GM12872 (cell line): ENCODE measurements at regions not wholly inside any gene's neighbourhood (a gene's known extent, or its start where the extent isn't known, plus 50 kb on each side); places are given as distances from the start of the nearest gene placed in this dataset.

Experiments
- TF ChIP-seq, protein P1 (sequence below): IDR thresholded peaks from 3 replicates; pipeline ENCODE4 v1.5.1; 2011; ENCODE audit warnings: low read depth, mild to moderate bottlenecking, low read length, moderate library complexity; ENCODE audit not compliant: insufficient read depth

GRCh38 chr20:43361526-43361925 is 96.2 kb upstream of the SRSF6 start:
- TF ChIP-seq, protein P1, sequence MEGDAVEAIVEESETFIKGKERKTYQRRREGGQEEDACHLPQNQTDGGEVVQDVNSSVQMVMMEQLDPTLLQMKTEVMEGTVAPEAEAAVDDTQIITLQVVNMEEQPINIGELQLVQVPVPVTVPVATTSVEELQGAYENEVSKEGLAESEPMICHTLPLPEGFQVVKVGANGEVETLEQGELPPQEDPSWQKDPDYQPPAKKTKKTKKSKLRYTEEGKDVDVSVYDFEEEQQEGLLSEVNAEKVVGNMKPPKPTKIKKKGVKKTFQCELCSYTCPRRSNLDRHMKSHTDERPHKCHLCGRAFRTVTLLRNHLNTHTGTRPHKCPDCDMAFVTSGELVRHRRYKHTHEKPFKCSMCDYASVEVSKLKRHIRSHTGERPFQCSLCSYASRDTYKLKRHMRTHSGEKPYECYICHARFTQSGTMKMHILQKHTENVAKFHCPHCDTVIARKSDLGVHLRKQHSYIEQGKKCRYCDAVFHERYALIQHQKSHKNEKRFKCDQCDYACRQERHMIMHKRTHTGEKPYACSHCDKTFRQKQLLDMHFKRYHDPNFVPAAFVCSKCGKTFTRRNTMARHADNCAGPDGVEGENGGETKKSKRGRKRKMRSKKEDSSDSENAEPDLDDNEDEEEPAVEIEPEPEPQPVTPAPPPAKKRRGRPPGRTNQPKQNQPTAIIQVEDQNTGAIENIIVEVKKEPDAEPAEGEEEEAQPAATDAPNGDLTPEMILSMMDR = no peak

DNA sequence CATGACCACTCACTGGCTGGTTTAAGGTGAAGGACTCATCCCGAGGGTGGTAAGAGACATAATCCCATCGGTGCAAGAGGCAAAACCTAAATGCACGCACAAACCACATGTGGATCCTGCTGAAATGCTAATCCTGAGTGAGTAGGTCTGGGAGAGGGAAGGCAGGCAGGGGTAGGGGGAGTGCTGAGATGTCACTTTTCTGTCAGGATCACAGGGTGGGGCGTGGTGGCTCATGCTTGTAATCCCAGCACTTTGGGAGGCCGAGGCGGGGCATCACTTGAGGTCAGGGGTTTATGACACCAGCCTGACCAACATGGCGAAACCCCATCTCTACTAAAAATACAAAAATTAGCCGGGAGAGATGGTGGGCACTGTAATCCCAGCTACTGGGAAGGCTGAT is 97.7 kb upstream of the SRSF6 start:
- TF ChIP-seq, protein P1 = no peak

- TF ChIP-seq, protein P1 = no peak
These were observed 98.9 kb upstream of the SRSF6 start for GRCh38 chr20:43358811-43359210.

- TF ChIP-seq, protein P1 = no peak
These were observed 100.3 kb upstream of the SRSF6 start for GRCh38 chr20:43357352-43357751.

DNA sequence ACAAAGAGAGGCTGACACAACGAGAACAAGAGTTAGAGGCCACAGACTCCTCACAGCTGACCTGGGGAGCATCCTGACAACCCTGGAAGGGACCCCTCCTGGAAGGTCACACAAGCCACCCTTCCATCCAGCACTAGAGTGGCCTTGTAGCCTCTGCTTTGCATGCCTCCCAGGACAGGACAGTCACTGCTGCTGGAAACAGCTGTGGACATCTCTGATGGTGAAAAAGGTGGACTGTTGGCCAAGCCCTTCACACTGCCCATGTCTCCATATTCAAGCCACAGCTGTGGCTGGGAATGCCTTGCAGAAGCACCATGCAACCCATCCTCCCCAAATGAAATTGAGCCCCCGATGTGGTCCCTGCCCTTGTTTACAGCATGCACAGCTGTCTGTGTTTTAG is 102.1 kb upstream of the SRSF6 start:
- TF ChIP-seq, protein P1 = no peak

- TF ChIP-seq, protein P1 = no peak
These were observed 104.7 kb upstream of the SRSF6 start for GRCh38 chr20:43352996-43353395.

DNA sequence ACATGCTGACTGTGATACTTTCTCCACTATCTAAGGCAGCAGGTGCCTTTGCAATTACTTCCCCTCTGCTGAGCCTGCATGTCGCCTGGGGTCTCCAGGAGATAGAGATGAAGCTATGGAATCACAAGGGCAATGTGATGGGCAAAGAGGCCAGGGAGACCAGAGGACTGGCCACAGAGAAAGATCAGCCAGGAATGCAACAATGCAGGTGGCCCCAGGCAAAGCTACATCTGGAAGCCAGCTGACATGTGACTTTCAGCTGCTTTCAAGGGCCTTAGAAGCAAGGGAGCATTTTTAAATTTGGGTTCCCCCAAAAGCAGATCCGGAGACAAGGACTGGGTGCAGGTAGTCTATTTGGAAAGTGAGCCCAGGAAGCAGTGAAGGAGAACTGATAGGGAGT is 107.9 kb upstream of the SRSF6 start:
- TF ChIP-seq, protein P1 = no peak

DNA sequence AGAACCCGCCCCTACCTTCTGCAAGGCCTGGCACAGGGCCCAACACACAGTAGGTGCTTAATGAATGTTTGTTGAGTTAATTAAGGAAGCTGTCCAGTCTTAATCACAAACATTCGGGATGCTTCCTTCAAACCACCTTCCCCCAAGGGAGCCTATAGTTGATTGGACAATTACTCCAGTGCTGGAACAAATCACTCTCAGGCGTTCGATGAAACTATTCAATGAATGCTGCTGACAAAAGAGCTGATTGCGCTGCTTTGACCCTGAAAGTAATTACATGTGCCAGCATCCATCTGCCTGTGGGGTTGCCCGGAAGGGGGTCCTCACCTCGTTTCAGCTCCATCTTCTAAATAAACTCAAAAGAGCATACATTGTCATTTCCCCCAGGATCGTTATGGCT is 112.0 kb upstream of the SRSF6 start:
- TF ChIP-seq, protein P1 = no peak
